ENCODE measurements at regions not wholly inside any gene's neighbourhood (a gene's known extent, or its start where the extent isn't known, plus 50 kb on each side); places are given as distances from the start of the nearest gene placed in this dataset.
A peak's percentile ranks its signal among the peaks of the same experiment; 100 is the strongest.

GRCh38 chr1:172902200-172902599, 148.5 kb downstream of the TNFSF18 start:
- no peaks in the 10 kb centered on the region for H3K27me3 ChIP-seq (ENCODE audit: control insufficient read depth, insufficient read depth, low read length)
- peak overlapping the region; percentile 89; the same call in 1 of the 2 replicates for H3K27ac ChIP-seq (ENCODE audit: insufficient read depth, low read length)
- peak overlapping the region; percentile 38; the same call in 1 of the 2 replicates for H3K9ac ChIP-seq (ENCODE audit: low read depth, low read length)
- H2BK20ac ChIP-seq (ENCODE audit: low read depth, low read length), result peak overlapping the region; percentile 58; the same call in 1 of the 2 replicates
- H2BK15ac ChIP-seq (ENCODE audit: low read depth, low read length), result no peak overlapping the region
- H3K9me3 ChIP-seq (ENCODE audit: control insufficient read depth, insufficient read depth, low read length), result no peaks in the 10 kb centered on the region
- no peak overlapping the region for H3K23ac ChIP-seq (ENCODE audit: low read depth, low read length)
- H3K36me3 ChIP-seq (ENCODE audit: control insufficient read depth, insufficient read depth, low read length), result no peaks in the 10 kb centered on the region
- dilution Hi-C loops (cut with HindIII; ENCODE audit: low sequenced_read_pairs, unreplicated experiment) (no loop called here), in situ Hi-C loops (cut with MboI; ENCODE audit: low sequenced_read_pairs) (no loop called here), intact Hi-C loops (cut with micrococcal nuclease) (loop anchor here (2.0 to 10.0 kb wide), 3 partner anchors 75 to 503 kb away; no protein-coding TSS in a partner anchor)
- BruUV-seq (replicated peaks), result TSS peak; percentile 39
- no peak overlapping the region for H2AFZ ChIP-seq (replicated peaks; ENCODE audit: low read length, poor library complexity)
- no peak for DNase-seq
- ChIA-PET CTCF (no interaction called here), POLR2A (ENCODE audit: unreplicated experiment) (interaction anchor here (1.0 kb wide), 1 partner anchor 305 kb away, joined by 3 read pairs; the partner anchor contains the start of gene TNFSF4)
- no peak overlapping the region for H3K14ac ChIP-seq (replicated peaks; ENCODE audit: low read depth, low read length)
- peaks cover 0 to 26% of the 10 kb centered on the region in 2 experiments; a peak in 2 of 4 replicates for H3K79me1 ChIP-seq (ENCODE audit: low read depth in 1 of 2, low read length in 2 of 2)
- H2BK120ac ChIP-seq (ENCODE audit: low read depth, low read length), result peak overlapping the region; percentile 97
- H3K56ac ChIP-seq (ENCODE audit: extremely low read depth, insufficient read depth, low read length), result peak overlapping the region; percentile 27; the same call in 1 of the 2 replicates
- WGBS, 2 experiments (ENCODE audit: extremely low coverage in 2 of 2, insufficient read length in 1 of 2), result no CpG with 5 or more reads among the region's 2 CpGs
- ATAC-seq (ENCODE audit: low read depth), result no peak
- H3K4me3 ChIP-seq (ENCODE audit: insufficient read depth, low read depth, low read length), result no peak overlapping the region
- peak overlapping the region; percentile 61 for H3K18ac ChIP-seq (ENCODE audit: low read depth, low read length)
- H2BK5ac ChIP-seq (ENCODE audit: low read depth, low read length, poor library complexity, severe bottlenecking), result peak overlapping the region; percentile 100
- no peaks in the 10 kb centered on the region for H4K20me1 ChIP-seq (ENCODE audit: insufficient read depth, low read length)
- peak overlapping the region; percentile 66; the same call in 1 of the 2 replicates for H4K5ac ChIP-seq (ENCODE audit: low read depth, low read length)
- peaks cover 17% of the 10 kb centered on the region; the same call in 1 of the 2 replicates for H3K4me1 ChIP-seq (ENCODE audit: control insufficient read depth, insufficient read depth, low read length)
- TF ChIP-seq RCOR1 (IDR thresholded peaks at IDR 0.05; ENCODE audit: insufficient replicate concordance, low read length), result no peak
- peak; percentile 91 for TF ChIP-seq CEBPB (IDR thresholded peaks at IDR 0.05; ENCODE audit: low read depth, low read length)
- no peak for TF ChIP-seq MAFK (IDR thresholded peaks at IDR 0.05; ENCODE audit: low read depth, low read length)
- TF ChIP-seq, protein P1, sequence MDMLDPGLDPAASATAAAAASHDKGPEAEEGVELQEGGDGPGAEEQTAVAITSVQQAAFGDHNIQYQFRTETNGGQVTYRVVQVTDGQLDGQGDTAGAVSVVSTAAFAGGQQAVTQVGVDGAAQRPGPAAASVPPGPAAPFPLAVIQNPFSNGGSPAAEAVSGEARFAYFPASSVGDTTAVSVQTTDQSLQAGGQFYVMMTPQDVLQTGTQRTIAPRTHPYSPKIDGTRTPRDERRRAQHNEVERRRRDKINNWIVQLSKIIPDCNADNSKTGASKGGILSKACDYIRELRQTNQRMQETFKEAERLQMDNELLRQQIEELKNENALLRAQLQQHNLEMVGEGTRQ (IDR thresholded peaks at IDR 0.05; ENCODE audit: low read depth, low read length), result no peak
- TF ChIP-seq, protein P2, sequence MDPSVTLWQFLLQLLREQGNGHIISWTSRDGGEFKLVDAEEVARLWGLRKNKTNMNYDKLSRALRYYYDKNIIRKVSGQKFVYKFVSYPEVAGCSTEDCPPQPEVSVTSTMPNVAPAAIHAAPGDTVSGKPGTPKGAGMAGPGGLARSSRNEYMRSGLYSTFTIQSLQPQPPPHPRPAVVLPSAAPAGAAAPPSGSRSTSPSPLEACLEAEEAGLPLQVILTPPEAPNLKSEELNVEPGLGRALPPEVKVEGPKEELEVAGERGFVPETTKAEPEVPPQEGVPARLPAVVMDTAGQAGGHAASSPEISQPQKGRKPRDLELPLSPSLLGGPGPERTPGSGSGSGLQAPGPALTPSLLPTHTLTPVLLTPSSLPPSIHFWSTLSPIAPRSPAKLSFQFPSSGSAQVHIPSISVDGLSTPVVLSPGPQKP (IDR thresholded peaks at IDR 0.05; ENCODE audit: borderline replicate concordance, low read depth, low read length), result no peak
- TF ChIP-seq CHD1 (IDR thresholded peaks at IDR 0.05; ENCODE audit: low read depth, low read length), result no peak
- no peak for TF ChIP-seq BHLHE40 (IDR thresholded peaks at IDR 0.05; ENCODE audit: low read depth, low read length)
- TF ChIP-seq POLR2A (IDR thresholded peaks at IDR 0.05; ENCODE audit: low read depth, low read length), result no peak
- no peak for TF ChIP-seq RAD21 (IDR thresholded peaks at IDR 0.05; ENCODE audit: low read length)
- peak overlapping the region in 1 of 2 experiments; percentile 93; a peak in 1 of 4 replicates for H4K8ac ChIP-seq (ENCODE audit: low read depth in 2 of 2, low read length in 2 of 2)
- peak overlapping the region; percentile 13; the same call in 1 of the 2 replicates for H4K91ac ChIP-seq (ENCODE audit: insufficient read depth, low read depth, low read length)
- H2AK5ac ChIP-seq (ENCODE audit: low read depth, low read length), result no peak overlapping the region
- H3K4me2 ChIP-seq (ENCODE audit: low read depth, low read length), result no peak overlapping the region
- H2AK9ac ChIP-seq (replicated peaks; ENCODE audit: low read depth, low read length, poor library complexity), result no peak overlapping the region
- H3K9me1 ChIP-seq (ENCODE audit: insufficient read depth, low read length), result peaks cover 3% of the 10 kb centered on the region; the same call in 1 of the 2 replicates
- H3K4ac ChIP-seq (ENCODE audit: low read depth, low read length), result peak overlapping the region; percentile 86; the same call in 1 of the 2 replicates

Measured in IMR-90 (cell line).